ENCODE measurements at regions not wholly inside any gene's neighbourhood (a gene's known extent, or its start where the extent isn't known, plus 50 kb on each side); places are given as distances from the start of the nearest gene placed in this dataset.
"Not testable (repeated sequence)": the region's sequence is repeated elsewhere in the genome, so short reads cannot be mapped to it uniquely, and the experiment has no call there.

- H3K4me3 ChIP-seq (ENCODE audit: low read depth, poor library complexity, severe bottlenecking), result no peak overlapping the region
- WGBS, 2 donors, result 3 to 5% methylated on average over 1 of the region's 1 CpG
- intact Hi-C loops (cut with DNase I; ENCODE audit: low total_unique reads), result no loop called here
- no peak for DNase-seq (ENCODE audit: low spot score in 2 of 2)
- TF ChIP-seq, protein P1, sequence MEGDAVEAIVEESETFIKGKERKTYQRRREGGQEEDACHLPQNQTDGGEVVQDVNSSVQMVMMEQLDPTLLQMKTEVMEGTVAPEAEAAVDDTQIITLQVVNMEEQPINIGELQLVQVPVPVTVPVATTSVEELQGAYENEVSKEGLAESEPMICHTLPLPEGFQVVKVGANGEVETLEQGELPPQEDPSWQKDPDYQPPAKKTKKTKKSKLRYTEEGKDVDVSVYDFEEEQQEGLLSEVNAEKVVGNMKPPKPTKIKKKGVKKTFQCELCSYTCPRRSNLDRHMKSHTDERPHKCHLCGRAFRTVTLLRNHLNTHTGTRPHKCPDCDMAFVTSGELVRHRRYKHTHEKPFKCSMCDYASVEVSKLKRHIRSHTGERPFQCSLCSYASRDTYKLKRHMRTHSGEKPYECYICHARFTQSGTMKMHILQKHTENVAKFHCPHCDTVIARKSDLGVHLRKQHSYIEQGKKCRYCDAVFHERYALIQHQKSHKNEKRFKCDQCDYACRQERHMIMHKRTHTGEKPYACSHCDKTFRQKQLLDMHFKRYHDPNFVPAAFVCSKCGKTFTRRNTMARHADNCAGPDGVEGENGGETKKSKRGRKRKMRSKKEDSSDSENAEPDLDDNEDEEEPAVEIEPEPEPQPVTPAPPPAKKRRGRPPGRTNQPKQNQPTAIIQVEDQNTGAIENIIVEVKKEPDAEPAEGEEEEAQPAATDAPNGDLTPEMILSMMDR (IDR thresholded peaks at IDR 0.05), result no peak
- no peak for TF ChIP-seq POLR2A (IDR thresholded peaks at IDR 0.05)
Observed at GRCh38 chr4:127505203-127505602, 127.6 kb upstream of the INTU start.

- TF ChIP-seq, protein P1 (IDR thresholded peaks at IDR 0.05), result no peak
- intact Hi-C loops (cut with DNase I; ENCODE audit: low total_unique reads), result no loop called here
- WGBS, 2 donors, result 75 to 93% methylated on average over 1 of the region's 1 CpG
- no peak overlapping the region for H3K4me3 ChIP-seq (ENCODE audit: low read depth, poor library complexity, severe bottlenecking)
- no peak for DNase-seq (ENCODE audit: low spot score in 2 of 2)
Observed at GRCh38 chr4:127506283-127506682, 126.5 kb upstream of the INTU start.

GRCh38 chr4:127509155-127509554, 123.6 kb upstream of the INTU start:
- TF ChIP-seq, protein P1 (IDR thresholded peaks at IDR 0.05), result no peak
- no peak for TF ChIP-seq POLR2A (IDR thresholded peaks at IDR 0.05)
- no peak overlapping the region for H3K4me3 ChIP-seq (ENCODE audit: low read depth, poor library complexity, severe bottlenecking)
- intact Hi-C loops (cut with DNase I; ENCODE audit: low total_unique reads), result no loop called here
- no peak for DNase-seq (ENCODE audit: low spot score in 2 of 2)
- WGBS, 2 donors, result 56 to 73% methylated on average over 1 of the region's 1 CpG

GRCh38 chr4:127512672-127513071, 120.1 kb upstream of the INTU start:
- WGBS, 2 donors, result 48 to 67% methylated on average over 3 of the region's 3 CpGs
- H3K4me3 ChIP-seq (ENCODE audit: low read depth, poor library complexity, severe bottlenecking); DNase-seq (ENCODE audit: low spot score in 2 of 2); intact Hi-C loops (cut with DNase I; ENCODE audit: low total_unique reads): not testable (repeated sequence)

GRCh38 chr4:127515259-127515658, 117.5 kb upstream of the INTU start:
- intact Hi-C loops (cut with DNase I; ENCODE audit: low total_unique reads); H3K4me3 ChIP-seq (ENCODE audit: low read depth, poor library complexity, severe bottlenecking); DNase-seq (ENCODE audit: low spot score in 2 of 2): not testable (repeated sequence)
- 85 to 90% methylated on average over 7 of the region's 7 CpGs for WGBS, 2 donors

- no peak for TF ChIP-seq POLR2A (IDR thresholded peaks at IDR 0.05)
- TF ChIP-seq, protein P1 (IDR thresholded peaks at IDR 0.05), result no peak
- no peak for DNase-seq (ENCODE audit: low spot score in 2 of 2)
- intact Hi-C loops (cut with DNase I; ENCODE audit: low total_unique reads), result no loop called here
- H3K4me3 ChIP-seq (ENCODE audit: low read depth, poor library complexity, severe bottlenecking), result no peak overlapping the region
Observed at GRCh38 chr4:127518046-127518445, 114.7 kb upstream of the INTU start.

DNA sequence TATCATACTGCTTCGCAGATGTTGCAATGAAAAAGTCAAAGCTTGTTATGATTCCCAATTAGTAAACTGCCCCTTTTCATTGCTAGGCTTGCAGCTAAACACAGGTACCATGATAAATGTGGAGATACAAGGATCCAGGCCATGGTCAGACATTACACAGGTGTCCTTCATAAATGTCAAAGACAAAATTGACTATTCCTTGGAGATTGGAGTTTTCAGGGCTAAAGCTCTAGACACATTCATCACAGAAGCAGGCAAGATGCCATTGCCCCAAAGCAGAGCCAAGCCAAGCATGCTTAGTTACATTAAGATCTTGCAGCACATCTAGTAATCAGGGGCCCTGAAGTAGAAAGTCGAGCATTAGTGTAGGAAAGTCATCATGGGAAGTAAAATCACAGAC, 111.3 kb upstream of the INTU start:
- intact Hi-C loops (cut with DNase I; ENCODE audit: low total_unique reads), result no loop called here
- no peak for TF ChIP-seq POLR2A (IDR thresholded peaks at IDR 0.05)
- TF ChIP-seq, protein P1 (IDR thresholded peaks at IDR 0.05), result no peak
- DNase-seq (ENCODE audit: low spot score in 2 of 2), result no peak
- no peak overlapping the region for H3K4me3 ChIP-seq (ENCODE audit: low read depth, poor library complexity, severe bottlenecking)
- WGBS, 2 donors, result 52 to 69% methylated on average over 2 of the region's 2 CpGs

Data from lower leg skin (tissue), 4 donors.